Amniotic stem cell (primary cell): ENCODE measurements at regions not wholly inside any gene's neighbourhood (a gene's known extent, or its start where the extent isn't known, plus 50 kb on each side); places are given as distances from the start of the nearest gene placed in this dataset.
"Not testable (repeated sequence)": the region's sequence is repeated elsewhere in the genome, so short reads cannot be mapped to it uniquely, and the experiment has no call there.

Experiments used
- DNase-seq: peaks from one replicate; lab custom pipeline; 2025; lab: John Stamatoyannopoulos, UW

DNA sequence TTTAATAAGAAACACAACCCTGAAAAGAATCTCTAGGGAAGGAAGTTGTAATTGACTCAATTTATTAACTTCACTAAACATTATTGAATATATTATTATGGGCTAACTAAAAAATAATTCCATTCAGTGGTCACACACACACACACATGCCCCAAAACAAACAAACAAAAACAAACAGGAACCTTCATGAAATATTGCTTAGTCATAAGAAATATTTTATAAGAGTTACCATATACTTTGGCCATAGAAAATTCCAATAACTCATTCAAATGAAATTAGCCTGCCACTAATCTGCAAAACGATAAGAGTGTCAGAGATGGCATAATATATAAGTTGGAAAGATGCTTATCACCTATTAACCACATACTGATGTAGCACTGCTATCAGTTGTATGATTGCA is 268.4 kb upstream of the AMIGO2 start:
- DNase-seq = no peak

DNA sequence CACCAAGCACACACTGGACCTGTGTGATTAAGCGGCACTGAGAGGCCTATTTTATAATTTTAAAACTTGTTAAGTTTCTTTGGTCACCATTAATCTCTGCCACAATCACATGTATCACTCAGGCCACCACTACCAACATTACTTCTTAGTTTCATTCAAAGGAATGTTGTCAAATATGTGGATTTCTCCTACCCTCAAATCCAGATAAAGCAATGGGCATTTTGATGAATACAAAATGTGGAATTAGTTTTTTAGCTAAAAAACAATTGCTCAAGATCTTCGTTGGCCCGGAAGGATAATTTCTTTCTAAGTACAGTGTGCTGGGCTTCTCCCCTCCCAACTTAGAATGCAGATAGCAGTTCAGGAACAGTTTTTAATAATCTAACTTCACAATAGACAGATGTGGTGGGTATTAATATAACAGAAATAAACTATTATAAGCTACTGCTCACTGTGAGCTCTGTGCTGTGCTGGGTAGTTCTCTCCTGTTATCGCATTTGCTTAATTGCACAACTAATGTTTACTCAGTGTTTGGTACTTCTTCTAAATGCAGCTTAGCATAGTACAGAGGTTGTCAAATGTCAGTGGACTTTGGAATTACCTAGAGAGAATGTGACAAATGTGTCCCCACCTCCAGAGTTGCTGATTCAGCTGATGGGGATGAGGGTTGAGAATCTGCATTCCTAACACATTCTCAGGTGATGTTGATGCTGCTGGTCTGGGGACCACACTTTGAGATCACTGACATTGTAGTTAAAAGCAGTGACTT is 266.7 kb upstream of the AMIGO2 start:
- DNase-seq = no peak

DNA sequence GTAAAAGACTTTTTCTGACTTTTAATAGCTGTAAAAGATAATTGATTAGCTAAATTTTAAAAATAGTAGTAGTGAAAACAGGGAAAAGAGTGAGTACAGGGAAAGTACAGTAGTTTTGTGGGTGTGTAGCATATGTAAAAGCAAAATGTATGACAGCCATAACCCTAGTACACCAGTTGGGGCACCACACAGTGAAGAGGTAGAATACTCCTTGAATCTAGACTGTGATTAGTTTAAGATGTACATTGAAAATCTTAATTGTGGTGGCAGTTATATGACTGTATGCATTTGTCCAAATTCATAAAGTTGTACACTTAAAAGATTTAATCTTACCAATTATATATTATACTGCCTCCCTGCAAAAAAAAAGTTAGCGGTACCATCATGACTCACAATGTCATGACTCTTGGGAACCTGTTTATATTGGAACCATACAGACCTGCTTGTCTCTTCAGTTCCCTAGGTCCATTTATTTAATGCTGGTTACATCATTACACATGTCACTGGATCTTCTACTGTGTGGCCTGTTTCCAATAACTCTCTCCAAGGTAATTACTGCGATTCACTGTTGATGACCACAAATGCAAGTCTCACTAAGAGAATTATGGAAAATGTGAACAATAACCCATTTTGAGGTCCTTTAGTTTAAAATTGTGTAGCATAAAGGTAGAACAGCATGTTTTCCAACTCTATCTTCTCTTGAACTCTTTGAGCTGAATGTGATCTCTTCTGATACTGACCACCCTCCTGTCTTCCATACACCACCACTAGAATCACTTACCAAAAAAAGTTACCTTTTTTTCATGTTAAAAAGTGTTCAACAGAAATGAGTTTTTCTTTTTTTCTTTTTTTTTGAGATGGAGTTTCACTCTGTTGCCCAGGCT is 264.2 kb upstream of the AMIGO2 start:
- no peak for DNase-seq

DNA sequence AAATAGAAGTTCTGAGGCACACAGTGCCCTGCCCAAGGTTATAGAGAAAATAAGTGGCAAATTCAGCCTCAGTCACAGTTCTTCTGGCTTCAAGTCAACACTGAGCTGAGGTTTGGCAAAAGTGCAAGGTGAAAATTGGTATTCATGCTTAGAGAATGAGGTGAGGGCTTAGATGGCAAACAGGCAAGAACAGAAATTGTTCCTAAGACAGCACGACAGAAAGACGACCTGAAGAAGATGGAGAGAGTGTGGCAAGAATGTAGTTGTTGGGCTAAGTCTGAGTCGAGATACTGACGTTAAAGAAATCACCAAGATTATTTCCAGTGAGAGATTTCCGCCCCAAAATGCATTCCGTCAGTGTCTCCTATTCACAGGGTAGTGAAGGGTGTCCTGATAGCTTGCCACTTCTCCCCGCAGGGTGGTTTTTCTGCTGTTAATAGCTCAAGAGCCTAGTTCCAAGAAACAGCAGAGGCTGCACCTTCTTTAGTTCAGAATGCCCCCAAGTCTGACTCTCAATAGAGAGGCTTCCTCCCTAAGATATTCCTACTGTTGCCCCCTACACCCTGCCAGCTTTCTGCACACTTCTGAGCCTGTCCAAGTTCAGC is 260.8 kb upstream of the AMIGO2 start:
- no peak for DNase-seq

DNA sequence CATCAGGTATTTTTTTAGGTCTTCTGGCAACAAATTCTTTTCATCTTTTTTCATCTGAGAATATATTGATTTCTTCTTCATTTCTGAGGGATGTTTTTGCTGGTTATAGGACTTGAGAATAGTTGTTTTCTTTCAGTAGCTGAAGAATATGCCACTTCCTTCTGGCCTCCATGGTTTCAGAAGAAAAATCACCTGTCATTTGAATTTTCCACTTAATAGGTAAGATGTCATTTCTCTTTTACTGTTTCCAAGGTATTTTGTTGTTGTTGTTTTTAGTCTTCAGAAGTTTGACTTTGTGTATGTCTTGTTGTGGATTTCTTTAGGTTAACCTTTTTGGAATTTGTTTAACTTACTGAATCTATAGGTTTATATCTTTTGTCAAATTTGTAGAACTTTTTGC is 257.8 kb upstream of the AMIGO2 start:
- no peak for DNase-seq

DNA sequence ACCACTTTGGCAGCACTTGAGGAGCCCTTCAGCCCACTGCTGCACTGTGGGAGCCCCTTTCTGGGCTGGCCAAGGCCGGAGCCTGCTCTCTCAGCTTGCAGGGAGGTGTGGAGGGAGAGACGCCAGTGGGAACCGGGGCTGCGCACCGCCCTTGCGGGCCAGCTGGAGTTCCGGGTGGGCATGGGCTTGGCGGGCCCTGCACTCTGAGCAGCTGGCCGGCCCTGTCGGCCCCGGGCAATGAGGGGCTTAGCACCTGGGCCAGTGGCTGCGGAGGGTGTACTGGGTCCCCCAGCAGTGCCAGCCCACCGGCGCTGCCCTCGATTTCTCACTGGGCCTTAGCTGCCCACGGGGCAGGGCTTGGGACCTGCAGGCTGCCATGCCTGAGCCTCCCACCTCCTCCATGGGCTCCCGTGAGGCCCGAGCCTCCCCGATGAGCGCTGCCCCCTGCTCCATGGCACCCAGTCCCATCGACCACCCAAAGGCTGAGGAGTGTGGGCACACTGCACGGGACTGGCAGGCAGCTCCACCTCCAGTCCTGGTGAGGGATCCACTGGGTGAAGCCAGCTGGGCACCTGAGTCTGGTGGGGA is 253.6 kb upstream of the AMIGO2 start:
- not testable (repeated sequence) for DNase-seq

DNA sequence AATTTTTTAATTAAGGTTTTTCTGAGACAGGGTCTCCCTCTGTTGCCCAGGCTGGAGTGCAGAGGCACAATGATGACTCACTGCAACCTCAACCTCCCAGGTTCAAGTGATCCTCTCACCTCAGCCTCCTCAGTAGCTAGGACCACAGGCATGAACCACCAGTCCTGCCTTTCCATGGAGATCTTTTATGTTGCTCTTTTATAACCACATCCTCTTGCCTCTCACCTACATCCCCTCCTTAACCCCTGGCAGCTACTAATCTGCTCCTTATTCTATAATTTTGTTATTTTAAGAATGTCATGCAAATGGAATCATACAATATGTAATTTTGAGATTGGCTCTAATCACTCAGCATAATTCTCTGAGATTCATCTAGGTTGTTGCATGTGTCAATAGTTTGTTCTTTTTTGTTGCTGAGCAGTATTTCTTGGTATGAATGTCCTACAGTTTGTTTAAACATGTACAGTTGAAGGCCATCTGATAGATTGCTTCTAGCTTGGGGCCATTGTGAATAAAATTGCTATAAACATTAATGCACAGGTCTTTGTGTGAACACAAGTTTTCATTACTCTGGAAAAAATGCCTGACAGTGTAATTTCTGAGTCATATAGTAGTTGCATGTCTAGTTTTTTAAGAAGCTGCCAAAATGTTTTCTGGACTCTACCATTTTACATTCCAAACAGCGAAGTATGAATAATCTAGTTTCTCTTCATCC is 249.2 kb upstream of the AMIGO2 start:
- no peak for DNase-seq

DNA sequence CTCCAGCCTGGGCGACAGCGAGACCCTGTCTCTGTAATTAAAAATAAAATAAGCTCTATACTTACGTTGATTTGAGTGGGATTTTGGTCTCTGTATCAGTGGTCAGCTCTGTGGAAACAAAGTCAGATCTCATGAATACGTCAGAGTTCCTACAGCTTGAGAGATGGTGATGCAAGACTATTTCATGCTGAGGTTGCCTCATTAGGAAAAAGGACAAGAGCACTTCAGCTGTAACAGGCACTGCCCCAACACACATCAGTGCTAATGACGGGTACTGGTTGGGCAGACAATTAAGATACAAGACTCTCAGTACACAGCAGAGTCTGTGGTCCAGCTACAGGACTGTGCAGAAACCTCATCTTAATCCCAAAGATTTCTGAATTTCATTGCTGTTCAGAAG is 246.4 kb upstream of the AMIGO2 start:
- DNase-seq = no peak

DNA sequence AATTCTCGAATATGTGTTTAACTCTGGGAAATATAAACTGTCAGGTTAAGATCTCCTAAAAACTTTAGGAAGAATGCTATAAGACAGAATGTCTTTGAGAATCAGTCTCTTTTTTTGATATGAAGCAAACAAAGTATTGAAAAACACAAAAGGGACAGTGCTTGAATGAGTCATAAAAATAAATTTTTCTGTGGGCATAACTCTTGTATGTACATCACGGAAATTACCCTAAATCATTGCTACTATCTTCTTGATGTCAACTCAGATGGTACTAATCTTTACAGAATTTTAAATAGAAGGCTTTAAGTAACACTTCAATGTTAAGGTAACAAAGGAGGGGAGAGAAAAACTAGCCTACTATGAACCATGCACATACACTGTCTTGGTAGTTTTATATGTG is 244.0 kb upstream of the AMIGO2 start:
- DNase-seq = no peak

DNA sequence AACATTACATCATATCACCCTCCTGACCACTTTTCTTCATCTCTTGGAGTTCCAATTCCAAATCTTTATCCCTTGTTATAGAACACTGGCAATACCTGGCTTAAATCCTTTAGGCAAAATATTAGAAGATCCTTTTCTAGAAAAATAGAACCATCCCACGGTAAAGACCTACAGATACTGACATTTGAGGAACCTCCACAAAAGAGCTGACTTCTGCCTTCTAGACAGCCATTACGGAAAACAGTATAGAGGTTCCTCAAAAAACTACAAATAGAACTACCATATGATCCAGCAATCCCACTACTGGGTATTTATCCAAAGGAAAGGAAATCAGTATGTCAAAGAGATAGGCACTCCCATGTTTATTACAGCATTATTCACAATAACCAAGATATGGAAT is 241.7 kb upstream of the AMIGO2 start:
- no peak for DNase-seq

DNA sequence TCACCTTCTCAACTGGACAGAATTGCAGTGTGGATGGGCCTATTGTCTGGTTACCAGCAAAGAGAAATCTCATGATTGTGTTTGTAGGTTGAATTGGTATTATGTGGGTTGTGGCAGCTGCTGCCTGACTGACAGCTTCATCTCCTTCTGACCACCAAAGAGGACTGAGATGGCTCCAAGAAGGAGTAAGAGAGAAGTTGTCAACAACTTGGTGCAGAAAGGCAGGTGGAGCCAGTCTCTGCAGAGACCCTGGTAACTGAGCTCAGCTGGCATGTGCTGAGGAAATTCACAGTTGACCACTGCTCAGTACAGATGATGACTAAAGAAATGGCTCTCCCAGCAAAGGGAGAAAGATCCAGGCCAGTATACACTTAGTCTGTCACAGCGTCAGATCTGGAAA is 240.0 kb upstream of the AMIGO2 start:
- DNase-seq = no peak

DNA sequence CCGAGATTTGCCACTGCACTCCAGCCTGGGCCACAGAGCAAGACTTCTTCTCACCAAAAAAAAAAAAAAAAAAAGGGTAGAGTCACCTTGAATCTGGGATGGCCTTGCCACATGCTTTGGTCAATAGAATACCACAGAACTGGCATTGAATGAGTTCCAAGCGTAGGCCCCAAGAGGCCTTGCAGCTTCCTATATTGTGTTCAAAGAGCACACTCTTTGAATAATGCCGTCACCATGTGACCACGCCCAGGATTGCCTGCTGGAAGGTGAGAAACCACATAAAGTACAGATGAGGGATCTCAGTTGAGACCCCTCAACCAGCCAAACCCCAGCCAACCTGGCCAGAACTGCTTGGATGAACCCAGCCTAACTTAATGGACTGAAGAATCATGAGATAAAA is 239.2 kb upstream of the AMIGO2 start:
- DNase-seq = no peak

DNA sequence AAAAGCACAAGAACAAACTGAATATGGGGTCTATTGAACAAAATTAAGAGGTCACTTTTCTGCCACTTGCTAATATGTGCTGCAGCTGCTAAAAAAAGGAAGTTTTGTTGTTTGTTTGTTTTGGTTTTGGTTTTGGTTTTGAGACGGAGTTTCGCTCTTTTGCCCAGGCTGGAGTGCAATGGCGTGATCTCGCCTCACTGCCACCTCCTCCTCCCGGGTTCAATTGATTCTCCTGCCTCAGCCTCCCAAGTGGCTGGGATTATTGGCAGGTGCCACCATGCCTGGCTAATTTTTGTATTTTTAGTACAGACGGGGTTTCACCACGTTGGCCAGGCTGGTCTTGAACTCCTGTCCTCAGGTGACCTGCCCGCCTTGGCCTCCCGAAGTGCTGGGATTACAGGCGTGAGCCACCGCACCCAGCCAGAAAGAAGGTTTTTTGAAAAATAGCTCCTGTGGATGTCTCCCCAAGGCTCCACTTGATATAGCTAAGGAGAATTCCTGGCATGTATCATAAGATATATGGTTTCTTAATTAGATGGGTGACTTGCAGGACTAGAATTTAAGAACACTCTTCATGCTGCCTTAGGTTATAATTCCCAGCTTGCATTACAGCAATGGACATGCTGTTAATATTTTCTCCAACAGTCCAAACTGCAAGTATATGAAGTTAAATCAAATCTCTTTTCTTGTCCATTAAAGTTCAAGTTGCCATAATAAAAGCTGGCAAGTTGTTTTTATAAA is 237.6 kb upstream of the AMIGO2 start:
- DNase-seq = no peak

DNA sequence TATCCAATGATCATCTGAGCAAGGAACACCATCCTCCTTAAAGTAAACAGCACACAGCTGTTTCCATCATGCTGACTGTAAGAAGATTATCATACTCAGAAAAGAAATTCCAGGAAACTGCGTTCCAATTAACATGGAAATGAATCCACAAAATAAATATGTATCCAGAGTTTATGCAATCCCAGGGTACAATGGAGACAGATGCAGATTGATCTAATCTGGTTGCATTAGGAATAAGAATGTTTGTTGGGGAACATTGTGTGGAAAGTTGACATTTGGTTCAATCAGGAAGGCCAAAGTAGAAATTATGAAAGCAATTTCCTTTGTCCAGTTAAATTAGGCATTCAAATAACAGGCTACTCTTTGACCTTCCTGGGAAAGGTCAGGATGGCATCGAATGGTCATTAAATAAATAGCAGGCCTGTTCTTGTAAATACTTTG is 236.9 kb upstream of the AMIGO2 start:
- no peak for DNase-seq

DNA sequence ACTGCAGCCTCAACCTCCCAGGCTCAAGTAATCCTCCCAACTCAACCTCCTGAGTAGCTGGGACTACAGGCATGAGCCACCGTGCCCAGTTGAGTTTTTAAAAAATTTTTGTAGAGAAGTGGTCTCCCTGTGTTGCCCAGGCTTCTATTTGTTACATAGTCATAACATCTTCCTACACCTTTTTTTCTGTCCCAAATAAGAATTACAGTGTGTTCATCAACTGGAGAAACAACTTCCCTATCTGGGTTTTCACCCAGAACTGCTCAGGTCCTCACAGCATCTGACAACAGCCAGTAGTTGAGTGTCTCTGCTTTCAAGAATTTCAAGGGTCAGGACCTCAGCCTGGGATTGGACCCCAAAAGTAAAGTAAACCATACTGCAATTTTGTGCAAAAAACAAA is 235.2 kb upstream of the AMIGO2 start:
- DNase-seq = no peak

DNA sequence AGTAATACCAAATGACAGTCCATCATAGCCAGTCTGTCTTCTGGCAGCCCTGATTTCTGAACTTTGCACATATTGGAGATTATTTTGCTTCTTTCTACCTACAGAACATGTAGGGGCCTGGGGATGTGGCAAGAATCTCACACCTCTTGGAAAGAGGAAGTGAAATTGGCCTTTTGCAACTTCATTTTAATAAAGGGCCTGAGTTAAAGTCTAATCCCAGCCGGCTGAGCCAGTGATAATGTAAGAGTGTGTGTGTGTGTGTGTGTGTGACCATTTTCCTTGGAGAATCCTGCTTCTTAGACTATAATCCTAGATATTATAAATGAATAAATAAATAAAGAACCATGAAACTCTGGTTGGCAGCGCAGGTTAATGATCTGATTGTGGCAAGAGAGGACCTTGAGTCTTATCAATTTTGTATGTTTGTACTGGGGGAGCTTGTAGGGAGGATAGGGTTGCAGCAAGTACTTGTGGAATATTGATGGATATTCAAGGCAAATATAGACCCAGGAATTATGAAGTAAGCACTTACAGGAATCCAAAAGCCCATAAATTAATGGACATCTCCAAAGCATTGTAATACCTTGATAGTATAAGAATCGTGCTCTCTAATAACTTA is 233.2 kb upstream of the AMIGO2 start:
- no peak for DNase-seq

DNA sequence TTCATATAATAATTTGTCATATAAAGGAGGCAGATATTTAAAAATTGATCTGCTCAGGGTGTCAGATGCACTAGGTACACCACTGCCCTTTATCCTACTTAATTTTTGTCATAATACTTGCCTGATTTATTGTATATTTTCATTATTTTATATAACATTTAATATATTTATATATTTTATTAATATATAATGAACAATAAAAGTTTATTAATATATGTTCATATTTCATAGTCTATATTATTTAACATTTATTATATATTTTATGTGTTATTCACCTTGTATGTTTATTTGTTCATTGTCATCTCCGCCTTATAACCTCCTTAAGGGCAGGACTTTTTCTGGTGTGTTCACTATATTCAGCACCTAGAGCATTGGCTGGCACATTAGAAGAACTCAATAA is 232.4 kb upstream of the AMIGO2 start:
- DNase-seq = no peak

DNA sequence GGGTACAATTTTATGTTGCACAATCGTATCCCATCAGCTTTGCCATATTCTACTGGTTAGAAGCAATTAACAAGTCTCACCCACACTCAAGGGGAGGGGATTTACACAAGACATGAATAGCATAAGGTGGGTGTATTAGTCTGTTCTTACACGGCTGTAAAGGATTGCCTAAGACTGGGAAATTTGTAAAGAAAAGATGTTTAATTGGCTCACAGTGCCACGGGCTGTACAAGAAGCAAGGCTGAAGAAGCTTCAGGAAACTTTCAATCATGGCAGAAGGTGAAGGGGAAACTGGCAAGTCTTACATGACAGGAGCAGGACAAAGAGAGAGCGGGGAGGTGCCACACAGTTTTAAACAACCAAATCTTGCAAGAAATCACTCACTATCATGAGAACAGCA is 231.8 kb upstream of the AMIGO2 start:
- DNase-seq = no peak

DNA sequence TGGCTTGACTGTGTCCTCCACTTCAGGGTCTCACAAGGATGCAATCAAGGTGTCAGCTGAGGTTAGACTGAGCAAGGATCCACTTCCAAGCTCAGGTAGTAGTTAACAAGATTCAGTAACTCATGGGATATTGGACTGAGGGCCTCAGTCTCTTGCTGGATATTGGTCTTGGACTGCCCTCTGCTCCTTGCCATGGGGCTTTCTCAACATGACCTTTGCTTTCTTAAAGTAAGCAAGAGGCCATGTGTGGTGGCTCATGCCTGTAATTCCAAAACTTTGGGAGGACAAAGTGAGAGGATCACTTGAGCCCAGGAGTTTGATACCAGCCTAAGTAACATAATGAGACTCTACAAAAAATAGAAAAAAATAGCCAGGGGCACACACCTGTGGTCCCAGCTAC is 231.3 kb upstream of the AMIGO2 start:
- DNase-seq = no peak

DNA sequence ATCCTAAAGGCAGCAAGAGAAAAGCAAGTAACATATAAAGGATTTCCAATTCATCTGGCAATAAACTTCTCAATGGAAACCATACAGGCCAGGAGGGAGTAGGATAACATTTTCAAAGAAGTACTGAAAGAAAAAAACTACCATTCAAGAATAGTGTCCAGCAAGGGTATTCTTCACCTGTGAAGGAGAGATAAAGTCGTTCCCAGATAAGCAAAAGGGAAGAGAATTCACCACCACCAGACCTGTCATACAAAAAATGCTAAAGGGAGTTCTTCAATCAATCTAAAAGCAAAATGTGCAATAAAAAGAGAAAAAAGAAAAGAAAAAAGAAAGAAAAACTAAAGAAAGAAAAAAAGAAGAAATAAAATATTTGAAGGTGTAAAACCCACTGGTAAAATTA is 228.9 kb upstream of the AMIGO2 start:
- DNase-seq = no peak
